MM.1S (cell line): ENCODE measurements at regions not wholly inside any gene's neighbourhood (a gene's known extent, or its start where the extent isn't known, plus 50 kb on each side); places are given as distances from the start of the nearest gene placed in this dataset.

Source experiments
- EZH2 ChIP-seq: fragments of 300-600 bp; sonication (generic); optimal IDR thresholded peaks from 2 replicates; pipeline ENCODE3; 2017; ENCODE audit warnings: low read depth, mild to moderate bottlenecking, antibody characterized with exemption, low read length, mixed read lengths
- TF ChIP-seq, protein P1 (sequence below): fragments of 300-600 bp; sonication (generic); IDR thresholded peaks from 2 replicates; pipeline ENCODE4 v1.5.1; 2016; ENCODE audit warnings: antibody characterized with exemption, low read length, mixed read lengths

DNA sequence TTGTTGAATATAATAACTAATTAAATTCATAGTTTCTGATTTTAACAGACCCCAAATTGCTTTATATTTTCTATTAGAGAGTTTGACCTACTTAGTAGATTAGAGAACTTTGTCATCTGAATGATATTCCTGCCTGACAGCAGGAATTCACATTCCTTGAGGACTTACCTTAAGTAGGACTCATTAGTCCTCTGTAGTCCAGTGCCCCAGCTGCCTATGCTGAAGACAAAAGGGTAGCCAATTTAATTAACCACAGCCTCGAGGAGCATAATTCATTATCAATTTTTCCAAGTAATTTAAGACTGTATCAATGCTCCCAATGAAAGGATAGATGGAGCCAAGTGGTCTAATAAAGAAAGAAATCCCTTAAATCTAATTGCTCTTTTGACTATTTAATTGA is 1405.0 kb upstream of the IGFBP7 start:
- TF ChIP-seq, protein P1, sequence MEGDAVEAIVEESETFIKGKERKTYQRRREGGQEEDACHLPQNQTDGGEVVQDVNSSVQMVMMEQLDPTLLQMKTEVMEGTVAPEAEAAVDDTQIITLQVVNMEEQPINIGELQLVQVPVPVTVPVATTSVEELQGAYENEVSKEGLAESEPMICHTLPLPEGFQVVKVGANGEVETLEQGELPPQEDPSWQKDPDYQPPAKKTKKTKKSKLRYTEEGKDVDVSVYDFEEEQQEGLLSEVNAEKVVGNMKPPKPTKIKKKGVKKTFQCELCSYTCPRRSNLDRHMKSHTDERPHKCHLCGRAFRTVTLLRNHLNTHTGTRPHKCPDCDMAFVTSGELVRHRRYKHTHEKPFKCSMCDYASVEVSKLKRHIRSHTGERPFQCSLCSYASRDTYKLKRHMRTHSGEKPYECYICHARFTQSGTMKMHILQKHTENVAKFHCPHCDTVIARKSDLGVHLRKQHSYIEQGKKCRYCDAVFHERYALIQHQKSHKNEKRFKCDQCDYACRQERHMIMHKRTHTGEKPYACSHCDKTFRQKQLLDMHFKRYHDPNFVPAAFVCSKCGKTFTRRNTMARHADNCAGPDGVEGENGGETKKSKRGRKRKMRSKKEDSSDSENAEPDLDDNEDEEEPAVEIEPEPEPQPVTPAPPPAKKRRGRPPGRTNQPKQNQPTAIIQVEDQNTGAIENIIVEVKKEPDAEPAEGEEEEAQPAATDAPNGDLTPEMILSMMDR: no peak
- no peak for TF ChIP-seq EZH2
